ENCODE measurements at regions not wholly inside any gene's neighbourhood (a gene's known extent, or its start where the extent isn't known, plus 50 kb on each side); places are given as distances from the start of the nearest gene placed in this dataset.
A peak's percentile ranks its signal among the peaks of the same experiment; 100 is the strongest.

GRCh38 chr2:217013926-217014325 is 154.1 kb upstream of the TNP1 start:
- Mint-ChIP-seq H3K4me1 (no peaks in the 10 kb centered on the region), H3K9me3 (peaks cover 0 to 5% (median 0%) of the 10 kb centered on the region in 7 donors), H3K4me3 (peak overlapping the region in 1 of 2 donors; percentile 17), H3K36me3 (no peaks in the 10 kb centered on the region), H3K27ac (no peak overlapping the region), H3K27me3 (ENCODE audit: low read depth in 3 of 3) (peaks cover 7 to 20% (median 13%) of the 10 kb centered on the region in 3 donors)
- intact Hi-C loops (cut with micrococcal nuclease) = no loop called here
- peaks cover 0 to 4% of the 10 kb centered on the region in 2 donors for H3K27me3 ChIP-seq (ENCODE audit: control insufficient read depth in 2 of 2, insufficient read depth in 2 of 2, low read length in 2 of 2)
- no peak overlapping the region for H2AFZ ChIP-seq (ENCODE audit: insufficient read depth, low read depth, low read length, poor library complexity, severe bottlenecking)
- no peak overlapping the region for H3K9ac ChIP-seq (ENCODE audit: insufficient read depth, low read length, poor library complexity, severe bottlenecking)
- H3K27ac ChIP-seq (ENCODE audit: low read depth in 1 of 2, low read length in 2 of 2) = no peak overlapping the region
- no peaks in the 10 kb centered on the region for H3K4me1 ChIP-seq (ENCODE audit: control insufficient read depth in 1 of 2, insufficient read depth in 2 of 2, low read length in 2 of 2)
- H4K20me1 ChIP-seq (ENCODE audit: insufficient read depth, low read length) = no peaks in the 10 kb centered on the region
- no peaks in the 10 kb centered on the region for H3K9me3 ChIP-seq (replicated peaks in 1 of 2; ENCODE audit: control insufficient read depth in 1 of 2, insufficient read depth in 1 of 2, low read length in 2 of 2)
- no peak overlapping the region for H3K4me3 ChIP-seq (replicated peaks in 1 of 3; ENCODE audit: low read depth in 2 of 3, low read length in 3 of 3)
- H3K79me2 ChIP-seq (ENCODE audit: insufficient read depth, low read length) = no peaks in the 10 kb centered on the region
- H3K4me2 ChIP-seq (replicated peaks; ENCODE audit: extremely low read depth, low read length, poor library complexity, severe bottlenecking) = no peak overlapping the region
- DNase-seq = no peak
- no peak for TF ChIP-seq CTCF (IDR thresholded peaks at IDR 0.05)
- WGBS (ENCODE audit: insufficient coverage) = 100% methylated on average over 1 of the region's 3 CpGs
- no peaks in the 10 kb centered on the region for H3K36me3 ChIP-seq (replicated peaks in 1 of 2; ENCODE audit: control insufficient read depth in 1 of 2, insufficient read depth in 2 of 2, low read length in 2 of 2)

- no peak overlapping the region for H2AFZ ChIP-seq (ENCODE audit: insufficient read depth, low read depth, low read length, poor library complexity, severe bottlenecking)
- no peaks in the 10 kb centered on the region for H3K9me3 ChIP-seq (replicated peaks in 1 of 2; ENCODE audit: control insufficient read depth in 1 of 2, insufficient read depth in 1 of 2, low read length in 2 of 2)
- H3K27ac ChIP-seq (ENCODE audit: low read depth in 1 of 2, low read length in 2 of 2) = no peak overlapping the region
- H3K27ac Mint-ChIP-seq = no peak overlapping the region
- no peaks in the 10 kb centered on the region for H3K36me3 ChIP-seq (replicated peaks in 1 of 2; ENCODE audit: control insufficient read depth in 1 of 2, insufficient read depth in 2 of 2, low read length in 2 of 2)
- H3K9me3 Mint-ChIP-seq = peaks cover 0 to 1% (median 0%) of the 10 kb centered on the region in 7 donors
- H3K4me1 Mint-ChIP-seq = no peaks in the 10 kb centered on the region
- WGBS (ENCODE audit: insufficient coverage) = 67% methylated on average over 1 of the region's 4 CpGs
- H3K9ac ChIP-seq (ENCODE audit: insufficient read depth, low read length, poor library complexity, severe bottlenecking) = no peak overlapping the region
- intact Hi-C loops (cut with micrococcal nuclease) = no loop called here
- TF ChIP-seq CTCF (IDR thresholded peaks at IDR 0.05) = no peak
- no peaks in the 10 kb centered on the region for H4K20me1 ChIP-seq (ENCODE audit: insufficient read depth, low read length)
- peaks cover 6 to 16% (median 6%) of the 10 kb centered on the region in 3 donors for H3K27me3 Mint-ChIP-seq (ENCODE audit: low read depth in 3 of 3)
- H3K79me2 ChIP-seq (ENCODE audit: insufficient read depth, low read length) = no peaks in the 10 kb centered on the region
- H3K4me2 ChIP-seq (replicated peaks; ENCODE audit: extremely low read depth, low read length, poor library complexity, severe bottlenecking) = no peak overlapping the region
- H3K36me3 Mint-ChIP-seq = no peaks in the 10 kb centered on the region
- H3K4me3 Mint-ChIP-seq = no peak overlapping the region
- H3K27me3 ChIP-seq (ENCODE audit: control insufficient read depth in 2 of 2, insufficient read depth in 2 of 2, low read length in 2 of 2) = peaks cover 0 to 2% of the 10 kb centered on the region in 2 donors
- no peak overlapping the region for H3K4me3 ChIP-seq (replicated peaks in 1 of 3; ENCODE audit: low read depth in 2 of 3, low read length in 3 of 3)
- no peaks in the 10 kb centered on the region for H3K4me1 ChIP-seq (ENCODE audit: control insufficient read depth in 1 of 2, insufficient read depth in 2 of 2, low read length in 2 of 2)
- no peak for DNase-seq
Observed at GRCh38 chr2:217011576-217011975, 151.7 kb upstream of the TNP1 start.

Measured in CD14-positive monocyte (primary cell).